ENCODE measurements at regions not wholly inside any gene's neighbourhood (a gene's known extent, or its start where the extent isn't known, plus 50 kb on each side); places are given as distances from the start of the nearest gene placed in this dataset.

DNA sequence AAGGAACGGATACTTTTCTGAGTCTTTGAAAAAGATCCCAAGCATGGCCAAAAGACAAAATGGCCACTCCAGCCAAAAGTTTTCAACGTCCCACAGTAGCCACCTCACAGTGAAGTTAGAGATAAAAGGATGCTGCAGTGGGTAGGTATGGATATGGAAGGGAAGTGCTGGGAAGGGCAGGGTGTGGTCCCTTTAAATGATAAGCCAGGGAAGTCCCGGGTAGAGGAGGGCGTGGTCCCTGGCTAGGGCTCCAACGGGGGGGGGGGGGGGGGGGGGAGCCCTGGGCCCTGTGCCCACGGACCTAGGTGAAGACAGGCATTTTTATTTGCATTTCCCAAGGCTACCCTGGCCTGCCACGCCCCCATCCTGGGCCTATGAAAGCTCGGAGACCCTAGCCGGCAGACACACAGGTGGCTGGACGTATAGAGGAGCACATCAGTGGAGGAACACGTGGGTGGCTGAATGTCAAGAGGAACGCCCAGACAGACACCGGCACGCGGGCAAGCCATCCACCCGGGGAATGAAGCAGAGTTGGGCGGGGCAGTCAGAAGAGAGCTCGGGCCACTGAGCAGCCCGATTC is 306.7 kb downstream of the NFIB start:
- DNase-seq = no peak
- Histone ChIP-seq H3K27ac (no peak overlapping the region), H3K36me3 (no peaks in the 10 kb centered on the region), H3K27me3 (no peaks in the 10 kb centered on the region), H3K4me3 (no peak overlapping the region), H3K9me3 (peaks cover 0 to 2% (median 0%) of the 10 kb centered on the region in 4 donors), H3K4me1 (no peaks in the 10 kb centered on the region)
- intact Hi-C loops (cut with DNase I) = no loop called here
- 42 to 79% methylated on average over 19 of the region's 19 CpGs for WGBS, 2 donors
- TF ChIP-seq EP300 (IDR thresholded peaks at IDR 0.05) (no peak), POLR2A (IDR thresholded peaks at IDR 0.05) (no peak), POLR2AphosphoS5 (IDR thresholded peaks at IDR 0.05) (no peak)
- TF ChIP-seq, protein P1, sequence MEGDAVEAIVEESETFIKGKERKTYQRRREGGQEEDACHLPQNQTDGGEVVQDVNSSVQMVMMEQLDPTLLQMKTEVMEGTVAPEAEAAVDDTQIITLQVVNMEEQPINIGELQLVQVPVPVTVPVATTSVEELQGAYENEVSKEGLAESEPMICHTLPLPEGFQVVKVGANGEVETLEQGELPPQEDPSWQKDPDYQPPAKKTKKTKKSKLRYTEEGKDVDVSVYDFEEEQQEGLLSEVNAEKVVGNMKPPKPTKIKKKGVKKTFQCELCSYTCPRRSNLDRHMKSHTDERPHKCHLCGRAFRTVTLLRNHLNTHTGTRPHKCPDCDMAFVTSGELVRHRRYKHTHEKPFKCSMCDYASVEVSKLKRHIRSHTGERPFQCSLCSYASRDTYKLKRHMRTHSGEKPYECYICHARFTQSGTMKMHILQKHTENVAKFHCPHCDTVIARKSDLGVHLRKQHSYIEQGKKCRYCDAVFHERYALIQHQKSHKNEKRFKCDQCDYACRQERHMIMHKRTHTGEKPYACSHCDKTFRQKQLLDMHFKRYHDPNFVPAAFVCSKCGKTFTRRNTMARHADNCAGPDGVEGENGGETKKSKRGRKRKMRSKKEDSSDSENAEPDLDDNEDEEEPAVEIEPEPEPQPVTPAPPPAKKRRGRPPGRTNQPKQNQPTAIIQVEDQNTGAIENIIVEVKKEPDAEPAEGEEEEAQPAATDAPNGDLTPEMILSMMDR (IDR thresholded peaks at IDR 0.05) = no peak

DNA sequence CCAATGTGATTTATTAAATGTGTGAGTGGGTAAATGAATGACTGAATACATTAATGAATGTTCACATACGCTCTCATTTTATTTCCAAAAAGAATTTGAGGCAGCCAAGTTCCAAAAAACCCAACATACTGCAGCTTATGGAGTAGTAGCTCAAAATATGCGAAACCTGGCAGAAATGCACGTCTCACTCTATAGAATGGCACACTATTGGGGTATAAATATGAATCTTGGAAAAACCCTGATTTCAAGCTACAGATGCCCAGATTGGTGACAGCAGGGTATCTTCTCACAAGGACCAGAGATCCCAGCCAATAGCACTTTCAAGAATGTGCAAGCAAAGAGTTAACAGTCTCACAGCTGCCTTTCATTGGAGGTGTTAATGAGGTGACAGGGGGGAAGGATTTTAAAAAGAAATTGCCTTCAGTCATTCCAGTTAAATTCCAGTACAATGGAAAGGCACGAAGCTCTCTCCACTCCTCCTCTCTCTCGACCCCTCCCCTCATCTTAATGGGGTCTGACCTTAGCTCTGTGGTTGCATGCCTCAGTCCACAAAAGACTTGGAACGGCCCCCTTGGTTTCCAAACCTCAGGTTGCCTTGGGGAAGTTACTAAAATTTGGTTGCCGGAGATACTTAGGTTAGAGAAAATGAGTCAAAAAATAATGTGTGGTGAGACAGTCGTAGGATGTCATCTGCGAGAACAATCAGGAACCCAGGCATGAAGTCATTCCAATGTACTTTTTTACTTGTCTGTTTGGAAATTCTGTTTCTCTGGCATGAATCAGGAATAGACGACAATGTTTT is 307.4 kb downstream of the NFIB start:
- Histone ChIP-seq H3K27me3 (no peaks in the 10 kb centered on the region), H3K9me3 (peaks cover 0 to 2% (median 0%) of the 10 kb centered on the region in 4 donors), H3K27ac (no peak overlapping the region), H3K4me1 (no peaks in the 10 kb centered on the region), H3K36me3 (no peaks in the 10 kb centered on the region), H3K4me3 (no peak overlapping the region)
- TF ChIP-seq POLR2AphosphoS5 (IDR thresholded peaks at IDR 0.05) (no peak), POLR2A (IDR thresholded peaks at IDR 0.05) (no peak)
- intact Hi-C loops (cut with DNase I) = no loop called here
- 76 to 81% methylated on average over 10 of the region's 10 CpGs for WGBS, 2 donors
- no peak for DNase-seq

DNA sequence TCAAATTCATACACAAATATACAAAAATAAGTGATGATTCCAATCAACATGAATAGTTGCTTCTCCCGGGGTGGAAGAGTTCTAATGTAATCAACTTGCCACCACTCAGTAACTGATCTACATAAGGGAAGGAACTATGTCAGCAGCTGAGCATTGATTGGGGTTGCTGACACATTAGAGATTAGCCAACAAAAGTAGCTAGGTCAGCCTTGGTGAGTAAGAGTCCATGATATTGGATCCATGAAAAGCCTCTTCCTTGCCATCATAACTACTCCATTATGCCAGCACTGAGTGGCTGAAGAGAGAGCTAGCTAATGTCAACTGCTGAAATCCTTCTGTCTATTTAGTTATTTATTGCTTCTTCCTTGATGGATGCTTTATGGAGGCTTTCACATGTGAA is 309.8 kb downstream of the NFIB start:
- peaks cover 0 to 5% (median 0%) of the 10 kb centered on the region in 4 donors for H3K9me3 ChIP-seq
- no peak overlapping the region for H3K4me3 ChIP-seq
- no peak overlapping the region for H3K27ac ChIP-seq
- no peaks in the 10 kb centered on the region for H3K27me3 ChIP-seq
- WGBS, 2 donors = 83 to 95% methylated on average over 1 of the region's 1 CpG
- TF ChIP-seq POLR2A (IDR thresholded peaks at IDR 0.05) (no peak), EP300 (IDR thresholded peaks at IDR 0.05) (no peak), POLR2AphosphoS5 (IDR thresholded peaks at IDR 0.05) (no peak)
- TF ChIP-seq, protein P1 (IDR thresholded peaks at IDR 0.05) = no peak
- H3K4me1 ChIP-seq = no peaks in the 10 kb centered on the region
- intact Hi-C loops (cut with DNase I) = no loop called here
- no peaks in the 10 kb centered on the region for H3K36me3 ChIP-seq
- DNase-seq = no peak

DNA sequence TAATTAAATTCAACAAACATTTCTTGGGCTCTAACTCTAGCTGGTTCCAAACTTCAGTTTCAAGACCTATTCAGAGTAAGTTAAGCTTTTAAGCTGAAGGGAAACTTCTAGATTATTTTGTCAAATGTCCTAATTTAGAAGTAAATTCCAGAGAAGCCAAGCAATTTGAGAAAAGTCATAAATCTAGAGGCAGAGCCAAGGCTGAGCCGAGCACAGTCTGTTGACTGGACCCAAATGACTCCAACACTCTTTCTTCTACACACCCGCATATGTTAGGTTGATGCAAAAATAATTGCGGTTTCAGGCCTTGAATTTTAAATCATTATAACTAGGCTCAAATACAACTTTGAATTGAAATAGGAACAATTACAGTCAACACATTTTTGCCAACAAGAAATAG is 319.7 kb downstream of the NFIB start:
- whole genome bisulfite sequencing, 2 donors = 85 to 91% methylated on average over 3 of the region's 3 CpGs
- H3K4me1 ChIP-seq = no peaks in the 10 kb centered on the region
- no peak for DNase-seq
- no peak overlapping the region for H3K27ac ChIP-seq
- H3K9me3 ChIP-seq = no peaks in the 10 kb centered on the region
- TF ChIP-seq POLR2AphosphoS5 (IDR thresholded peaks at IDR 0.05) (no peak), POLR2A (IDR thresholded peaks at IDR 0.05) (no peak), EP300 (IDR thresholded peaks at IDR 0.05) (no peak)
- TF ChIP-seq, protein P1 (IDR thresholded peaks at IDR 0.05) = no peak
- H3K4me3 ChIP-seq = no peak overlapping the region
- intact Hi-C loops (cut with DNase I) = no loop called here
- H3K27me3 ChIP-seq = no peaks in the 10 kb centered on the region
- H3K36me3 ChIP-seq = no peaks in the 10 kb centered on the region

DNA sequence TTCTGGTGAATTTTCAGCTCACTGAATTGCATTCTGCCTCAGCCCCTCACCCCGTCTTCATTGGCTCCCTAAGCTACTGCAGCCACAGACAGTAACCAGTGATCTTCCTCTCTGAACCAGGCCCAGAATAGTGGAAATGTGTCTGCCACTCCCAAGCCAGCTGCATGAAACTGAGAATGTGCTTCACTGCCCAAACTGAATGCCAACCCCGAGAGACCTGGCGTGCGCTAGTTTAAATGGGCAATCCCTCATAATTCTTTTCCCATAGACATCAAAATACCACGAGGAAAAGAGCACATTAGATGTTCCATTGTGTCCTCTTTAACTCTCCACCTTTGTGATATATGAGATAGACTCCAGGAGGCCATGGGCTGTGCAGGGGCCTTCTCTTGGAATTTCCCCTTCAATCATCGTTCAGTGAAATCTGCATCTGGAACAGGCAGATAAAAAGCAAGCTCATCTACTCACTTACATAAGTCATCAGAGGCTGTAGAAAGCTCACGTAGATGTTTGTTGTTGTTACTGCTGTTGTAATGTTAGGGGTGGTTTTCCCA is 320.2 kb downstream of the NFIB start:
- no peaks in the 10 kb centered on the region for H3K27me3 ChIP-seq
- TF ChIP-seq POLR2A (IDR thresholded peaks at IDR 0.05) (no peak), POLR2AphosphoS5 (IDR thresholded peaks at IDR 0.05) (no peak), EP300 (IDR thresholded peaks at IDR 0.05) (no peak)
- TF ChIP-seq, protein P1 (IDR thresholded peaks at IDR 0.05) = no peak
- WGBS, 2 donors = 79 to 87% methylated on average over 7 of the region's 7 CpGs
- intact Hi-C loops (cut with DNase I) = no loop called here
- no peak overlapping the region for H3K4me3 ChIP-seq
- DNase-seq = no peak
- H3K27ac ChIP-seq = no peak overlapping the region
- no peaks in the 10 kb centered on the region for H3K9me3 ChIP-seq
- no peaks in the 10 kb centered on the region for H3K36me3 ChIP-seq
- H3K4me1 ChIP-seq = no peaks in the 10 kb centered on the region

Data from sigmoid colon (tissue), 6 donors.